ENCODE measurements at regions not wholly inside any gene's neighbourhood (a gene's known extent, or its start where the extent isn't known, plus 50 kb on each side); places are given as distances from the start of the nearest gene placed in this dataset.

DNA sequence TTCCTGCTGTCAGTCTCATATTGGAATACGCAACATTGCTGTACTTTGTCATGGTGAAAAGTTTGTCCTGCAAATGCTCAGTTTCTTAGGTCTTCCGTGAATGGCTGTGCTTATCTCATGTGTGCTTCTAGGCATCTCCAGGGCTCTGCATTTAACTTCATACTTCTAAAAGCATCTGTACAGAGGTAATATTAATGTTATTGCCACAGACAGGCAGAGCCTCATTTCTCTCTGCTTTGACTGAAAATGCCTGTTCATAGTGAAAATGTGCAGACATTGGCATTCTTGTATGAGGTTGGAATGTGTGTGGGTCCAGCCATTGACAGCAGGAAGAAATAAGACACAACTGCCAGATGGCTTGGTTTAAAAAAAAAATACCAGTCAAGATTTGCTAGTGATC is 140.1 kb upstream of the TTC29 start:
- CTCF ChIA-PET: no interaction called here
- H3K27me3 Mint-ChIP-seq: peaks cover 31% of the 10 kb centered on the region
- TF ChIP-seq, protein P1, sequence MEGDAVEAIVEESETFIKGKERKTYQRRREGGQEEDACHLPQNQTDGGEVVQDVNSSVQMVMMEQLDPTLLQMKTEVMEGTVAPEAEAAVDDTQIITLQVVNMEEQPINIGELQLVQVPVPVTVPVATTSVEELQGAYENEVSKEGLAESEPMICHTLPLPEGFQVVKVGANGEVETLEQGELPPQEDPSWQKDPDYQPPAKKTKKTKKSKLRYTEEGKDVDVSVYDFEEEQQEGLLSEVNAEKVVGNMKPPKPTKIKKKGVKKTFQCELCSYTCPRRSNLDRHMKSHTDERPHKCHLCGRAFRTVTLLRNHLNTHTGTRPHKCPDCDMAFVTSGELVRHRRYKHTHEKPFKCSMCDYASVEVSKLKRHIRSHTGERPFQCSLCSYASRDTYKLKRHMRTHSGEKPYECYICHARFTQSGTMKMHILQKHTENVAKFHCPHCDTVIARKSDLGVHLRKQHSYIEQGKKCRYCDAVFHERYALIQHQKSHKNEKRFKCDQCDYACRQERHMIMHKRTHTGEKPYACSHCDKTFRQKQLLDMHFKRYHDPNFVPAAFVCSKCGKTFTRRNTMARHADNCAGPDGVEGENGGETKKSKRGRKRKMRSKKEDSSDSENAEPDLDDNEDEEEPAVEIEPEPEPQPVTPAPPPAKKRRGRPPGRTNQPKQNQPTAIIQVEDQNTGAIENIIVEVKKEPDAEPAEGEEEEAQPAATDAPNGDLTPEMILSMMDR (IDR thresholded peaks at IDR 0.05): no peak
- H3K4me1 ChIP-seq (ENCODE audit: insufficient read depth, low read length): no peaks in the 10 kb centered on the region
- no peak overlapping the region for H3K4me3 Mint-ChIP-seq
- DNase-seq (no peak), ATAC-seq (ENCODE audit: poor library complexity) (no peak)
- no peaks in the 10 kb centered on the region for H3K36me3 Mint-ChIP-seq (ENCODE audit: low read depth)
- H3K4me1 Mint-ChIP-seq (ENCODE audit: low read depth): no peaks in the 10 kb centered on the region
- H3K27ac ChIP-seq (ENCODE audit: low read depth in 1 of 2, low read length in 2 of 2): no peak overlapping the region
- H3K9me3 Mint-ChIP-seq: no peaks in the 10 kb centered on the region
- H3K27ac Mint-ChIP-seq: no peak overlapping the region
- no peaks in the 10 kb centered on the region for H3K27me3 ChIP-seq (ENCODE audit: control insufficient read depth in 1 of 2, insufficient read depth in 2 of 2, low read length in 2 of 2)
- POLR2A ChIA-PET: no interaction called here
- no peaks in the 10 kb centered on the region for H3K36me3 ChIP-seq (ENCODE audit: insufficient read depth, low read length)
- no peaks in the 10 kb centered on the region for H3K9me3 ChIP-seq (ENCODE audit: control insufficient read depth in 1 of 2, insufficient read depth in 1 of 2, low read length in 2 of 2)
- H3K4me3 ChIP-seq (ENCODE audit: low read length): no peak overlapping the region
- intact Hi-C loops (cut with DNase I, micrococcal nuclease): no loop called here

DNA sequence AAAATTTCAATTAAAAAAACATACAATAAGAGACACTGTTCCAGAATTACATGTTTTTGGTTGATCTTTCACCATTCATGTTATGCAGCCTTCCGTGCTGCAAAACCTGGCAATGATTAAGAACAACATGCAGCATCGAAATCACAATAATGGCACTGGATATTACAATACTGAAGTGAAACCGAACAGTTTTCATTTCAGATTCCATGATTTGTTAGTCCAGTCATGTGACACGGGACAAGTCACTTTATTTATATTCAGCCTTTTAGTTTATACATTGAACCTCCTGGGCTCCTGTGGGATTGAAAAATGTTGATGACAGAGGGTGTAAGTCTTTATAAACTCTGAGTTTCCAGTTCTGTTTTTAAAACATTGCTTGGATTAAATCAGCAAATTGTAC is 142.5 kb upstream of the TTC29 start:
- Histone ChIP-seq H3K27me3 (ENCODE audit: control insufficient read depth in 1 of 2, insufficient read depth in 2 of 2, low read length in 2 of 2) (peaks cover 0 to 5% of the 10 kb centered on the region in 2 experiments), H3K27ac (ENCODE audit: low read depth in 1 of 2, low read length in 2 of 2) (no peak overlapping the region), H3K36me3 (ENCODE audit: insufficient read depth, low read length) (no peaks in the 10 kb centered on the region), H3K4me3 (ENCODE audit: low read length) (no peak overlapping the region), H3K9me3 (ENCODE audit: control insufficient read depth in 1 of 2, insufficient read depth in 1 of 2, low read length in 2 of 2) (no peaks in the 10 kb centered on the region), H3K4me1 (ENCODE audit: insufficient read depth, low read length) (no peaks in the 10 kb centered on the region)
- CTCF ChIA-PET: no interaction called here
- H3K4me1 Mint-ChIP-seq (ENCODE audit: low read depth): no peaks in the 10 kb centered on the region
- H3K27ac Mint-ChIP-seq: no peak overlapping the region
- H3K36me3 Mint-ChIP-seq (ENCODE audit: low read depth): no peaks in the 10 kb centered on the region
- peaks cover 31% of the 10 kb centered on the region for H3K27me3 Mint-ChIP-seq
- no peak overlapping the region for H3K4me3 Mint-ChIP-seq
- DNase-seq (no peak), ATAC-seq (ENCODE audit: poor library complexity) (no peak)
- TF ChIP-seq, protein P1 (IDR thresholded peaks at IDR 0.05): no peak
- POLR2A ChIA-PET: no interaction called here
- intact Hi-C loops (cut with DNase I, micrococcal nuclease): no loop called here
- no peaks in the 10 kb centered on the region for H3K9me3 Mint-ChIP-seq

- Histone ChIP-seq H3K4me1 (ENCODE audit: insufficient read depth, low read length) (no peaks in the 10 kb centered on the region), H3K36me3 (ENCODE audit: insufficient read depth, low read length) (no peaks in the 10 kb centered on the region), H3K27ac (ENCODE audit: low read depth in 1 of 2, low read length in 2 of 2) (no peak overlapping the region), H3K4me3 (ENCODE audit: low read length) (no peak overlapping the region), H3K27me3 (ENCODE audit: control insufficient read depth in 1 of 2, insufficient read depth in 2 of 2, low read length in 2 of 2) (peaks cover 0 to 5% of the 10 kb centered on the region in 2 experiments), H3K9me3 (ENCODE audit: control insufficient read depth in 1 of 2, insufficient read depth in 1 of 2, low read length in 2 of 2) (no peaks in the 10 kb centered on the region)
- no peaks in the 10 kb centered on the region for H3K4me1 Mint-ChIP-seq (ENCODE audit: low read depth)
- H3K4me3 Mint-ChIP-seq: no peak overlapping the region
- DNase-seq (no peak), ATAC-seq (ENCODE audit: poor library complexity) (no peak)
- ChIA-PET CTCF (no interaction called here), POLR2A (no interaction called here)
- H3K27me3 Mint-ChIP-seq: peaks cover 31% of the 10 kb centered on the region
- no peaks in the 10 kb centered on the region for H3K36me3 Mint-ChIP-seq (ENCODE audit: low read depth)
- TF ChIP-seq, protein P1 (IDR thresholded peaks at IDR 0.05): no peak
- intact Hi-C loops (cut with DNase I, micrococcal nuclease): loop anchor here in 1 of 2 experiments (5.0 to 10.0 kb wide), 3 partner anchors 68 to 1856 kb away; no protein-coding TSS in a partner anchor
- H3K9me3 Mint-ChIP-seq: no peaks in the 10 kb centered on the region
- H3K27ac Mint-ChIP-seq: no peak overlapping the region
These were observed 144.8 kb upstream of the TTC29 start for GRCh38 chr4:147090486-147090885.
